HG03565 (cell line): ENCODE measurements at regions not wholly inside any gene's neighbourhood (a gene's known extent, or its start where the extent isn't known, plus 50 kb on each side); places are given as distances from the start of the nearest gene placed in this dataset.
"Not testable (repeated sequence)": the region's sequence is repeated elsewhere in the genome, so short reads cannot be mapped to it uniquely, and the experiment has no call there.

ENCODE experiments used
- ATAC-seq: cut with Tn5 transposase; IDR thresholded peaks from one replicate; pipeline ENCODE4 v1.9.1; 2021; ENCODE audit warnings: mild to moderate bottlenecking, moderate library complexity; ENCODE audit not compliant: unreplicated experiment

GRCh38 chr1:190949939-190950338 is 472.3 kb upstream of the BRINP3 start:
- no peak for ATAC-seq

GRCh38 chr1:190957565-190957964 is 479.9 kb upstream of the BRINP3 start:
- no peak for ATAC-seq

- ATAC-seq, result no peak
Observed at GRCh38 chr1:190963321-190963720, 485.7 kb upstream of the BRINP3 start.

- ATAC-seq, result no peak
Observed at GRCh38 chr1:190975827-190976226, 498.2 kb upstream of the BRINP3 start.

GRCh38 chr1:191002768-191003167 is 525.1 kb upstream of the BRINP3 start:
- ATAC-seq, result no peak

GRCh38 chr1:191016765-191017164 is 539.1 kb upstream of the BRINP3 start:
- ATAC-seq, result no peak

- no peak for ATAC-seq
Observed at GRCh38 chr1:191022856-191023255, 545.2 kb upstream of the BRINP3 start.

- no peak for ATAC-seq
Observed at GRCh38 chr1:191025896-191026642, 548.4 kb upstream of the BRINP3 start.

- ATAC-seq, result no peak
Observed at GRCh38 chr1:191026828-191027227, 549.2 kb upstream of the BRINP3 start.

- no peak for ATAC-seq
Observed at GRCh38 chr1:191034132-191034531, 556.5 kb upstream of the BRINP3 start.

GRCh38 chr1:191043066-191043465 is 565.4 kb upstream of the BRINP3 start:
- no peak for ATAC-seq

- no peak for ATAC-seq
Observed at GRCh38 chr1:191049781-191050180, 572.1 kb upstream of the BRINP3 start.

GRCh38 chr1:191052888-191053287 is 575.2 kb upstream of the BRINP3 start:
- ATAC-seq, result no peak

- no peak for ATAC-seq
Observed at GRCh38 chr1:191065346-191065745, 587.7 kb upstream of the BRINP3 start.

GRCh38 chr1:191065771-191066170 is 588.1 kb upstream of the BRINP3 start:
- no peak for ATAC-seq

GRCh38 chr1:191074881-191075280 is 597.2 kb upstream of the BRINP3 start:
- ATAC-seq, result no peak

- not testable (repeated sequence) for ATAC-seq
Observed at GRCh38 chr1:191083090-191083489, 605.4 kb upstream of the BRINP3 start.

GRCh38 chr1:191085121-191085520 is 607.5 kb upstream of the BRINP3 start:
- no peak for ATAC-seq

GRCh38 chr1:191086910-191087309 is 609.2 kb upstream of the BRINP3 start:
- ATAC-seq, result no peak

GRCh38 chr1:191096405-191096804 is 618.7 kb upstream of the BRINP3 start:
- ATAC-seq, result no peak

- no peak for ATAC-seq
Observed at GRCh38 chr1:191099696-191100095, 622.0 kb upstream of the BRINP3 start.

- no peak for ATAC-seq
Observed at GRCh38 chr1:191101960-191102359, 624.3 kb upstream of the BRINP3 start.

- ATAC-seq, result no peak
Observed at GRCh38 chr1:191125950-191126349, 648.3 kb upstream of the BRINP3 start.
